ENCODE measurements at regions not wholly inside any gene's neighbourhood (a gene's known extent, or its start where the extent isn't known, plus 50 kb on each side); places are given as distances from the start of the nearest gene placed in this dataset.
A peak's percentile ranks its signal among the peaks of the same experiment; 100 is the strongest.
"Not testable (repeated sequence)": the region's sequence is repeated elsewhere in the genome, so short reads cannot be mapped to it uniquely, and the experiment has no call there.

GRCh38 chr2:203585516-203585915 lies 50.4 kb upstream of the RAPH1 start:
- no peak for DNase-seq (ENCODE audit: low spot score)

GRCh38 chr2:203586206-203586605 lies 51.1 kb upstream of the RAPH1 start:
- no peak for DNase-seq (ENCODE audit: low spot score)

GRCh38 chr2:203586696-203587095 lies 51.6 kb upstream of the RAPH1 start:
- DNase-seq (ENCODE audit: low spot score): no peak

- no peak for DNase-seq (ENCODE audit: low spot score)
These were observed 55.4 kb upstream of the RAPH1 start for GRCh38 chr2:203590496-203590895.

- peak; percentile 28 for DNase-seq (ENCODE audit: low spot score)
These were observed 56.5 kb upstream of the RAPH1 start for GRCh38 chr2:203591642-203592041.

- no peak for DNase-seq (ENCODE audit: low spot score)
These were observed 57.4 kb upstream of the RAPH1 start for GRCh38 chr2:203592470-203592869.

GRCh38 chr2:203594541-203594940 lies 59.4 kb upstream of the RAPH1 start:
- DNase-seq (ENCODE audit: low spot score): no peak

- DNase-seq (ENCODE audit: low spot score): no peak
These were observed 61.1 kb upstream of the RAPH1 start for GRCh38 chr2:203596183-203596582.

- DNase-seq (ENCODE audit: low spot score): no peak
These were observed 64.4 kb upstream of the RAPH1 start for GRCh38 chr2:203599509-203599908.

- DNase-seq (ENCODE audit: low spot score): no peak
These were observed 65.2 kb upstream of the RAPH1 start for GRCh38 chr2:203600286-203600685.

- no peak for DNase-seq (ENCODE audit: low spot score)
These were observed 68.6 kb upstream of the RAPH1 start for GRCh38 chr2:203603456-203604389.

- no peak for DNase-seq (ENCODE audit: low spot score)
These were observed 70.2 kb upstream of the RAPH1 start for GRCh38 chr2:203605302-203605701.

GRCh38 chr2:203606051-203606450 lies 71.0 kb upstream of the RAPH1 start:
- no peak for DNase-seq (ENCODE audit: low spot score)

- no peak for DNase-seq (ENCODE audit: low spot score)
These were observed 75.5 kb upstream of the RAPH1 start for GRCh38 chr2:203610558-203610957.

GRCh38 chr2:203612246-203612645 lies 77.1 kb upstream of the RAPH1 start:
- no peak for DNase-seq (ENCODE audit: low spot score)

- DNase-seq (ENCODE audit: low spot score): no peak
These were observed 84.3 kb upstream of the RAPH1 start for GRCh38 chr2:203619267-203619878.

- DNase-seq (ENCODE audit: low spot score): no peak
These were observed 84.4 kb upstream of the CD28 start for GRCh38 chr2:203621981-203622515.

- DNase-seq (ENCODE audit: low spot score): no peak
These were observed 83.3 kb upstream of the CD28 start for GRCh38 chr2:203623096-203623495.

- no peak for DNase-seq (ENCODE audit: low spot score)
These were observed 82.8 kb upstream of the CD28 start for GRCh38 chr2:203623661-203624060.

- no peak for DNase-seq (ENCODE audit: low spot score)
These were observed 80.7 kb upstream of the CD28 start for GRCh38 chr2:203625701-203626100.

GRCh38 chr2:203626247-203626646 lies 80.2 kb upstream of the CD28 start:
- not testable (repeated sequence) for DNase-seq (ENCODE audit: low spot score)

- DNase-seq (ENCODE audit: low spot score): no peak
These were observed 79.3 kb upstream of the CD28 start for GRCh38 chr2:203626952-203627681.

Measured in pons (tissue), 1 donor.